ENCODE measurements at regions not wholly inside any gene's neighbourhood (a gene's known extent, or its start where the extent isn't known, plus 50 kb on each side); places are given as distances from the start of the nearest gene placed in this dataset.
"Not testable (repeated sequence)": the region's sequence is repeated elsewhere in the genome, so short reads cannot be mapped to it uniquely, and the experiment has no call there.

- not testable (repeated sequence) for TF ChIP-seq CTCF (IDR thresholded peaks at IDR 0.05 in 4 of 5, conservative IDR thresholded peaks at IDR 0.05 in 1 of 5); POLR2A (IDR thresholded peaks at IDR 0.05)
Observed at GRCh38 chrX:42157923-42158322, 234.6 kb upstream of the CASK start.
